Pancreas (tissue), 10 donors: ENCODE measurements at regions not wholly inside any gene's neighbourhood (a gene's known extent, or its start where the extent isn't known, plus 50 kb on each side); places are given as distances from the start of the nearest gene placed in this dataset.

Experiments used
- ATAC-seq, 4 donors: fragments of 200-7000 bp; cut with Tn5 transposase; one replicate each; pipeline versions ENCODE4 v1.8.0 to v1.9.1; 2020; ENCODE audit warnings: mild to moderate bottlenecking in 4 of 4, moderate library complexity in 4 of 4
- DNase-seq, 6 donors: peaks; one replicate each; pipeline ENCODE4 v3.0.0-alpha.2; 2020
- FAIRE-seq: peaks from 2 replicates; lab custom pipeline; 2012; peaks lifted over from hg19 to GRCh38; lab: Jason Lieb, UNC
- H3K27ac ChIP-seq, 4 donors: fragments of 200-600 bp; sonication (generic); 1 replicate in 3 of 4; 2 replicates in 1 of 4; pipeline versions ENCODE4 v1.5.0 to v1.8.0; 2020
- H3K27me3 ChIP-seq, 4 donors: fragments of 200-600 bp; one replicate each; pipeline ENCODE4 v1.8.0; 2021
- H3K36me3 ChIP-seq, 3 donors: fragments of 200-600 bp; sonication (generic) in 1 of 3; one replicate each; pipeline versions ENCODE4 v1.5.0 to v1.8.0; 2020 to 2021
- H3K4me1 ChIP-seq, 3 donors: fragments of 200-600 bp; one replicate each; pipeline ENCODE4 v1.8.0; 2021
- H3K4me3 ChIP-seq, 4 donors: fragments of 200-600 bp; sonication (generic) in 2 of 4; one replicate each; pipeline versions ENCODE4 v1.5.0 to v1.8.0; 2020 to 2021
- H3K9me3 ChIP-seq, 4 donors: fragments of 200-600 bp; one replicate each; pipeline ENCODE4 v1.8.0; 2021
- CTCF ChIP-seq, 4 donors: fragments of 200-600 bp; sonication (generic) in 3 of 4; IDR thresholded peaks; one replicate each; pipeline versions ENCODE4 v1.5.0 to v1.8.0; 2021; ENCODE audit warnings: antibody characterized with exemption in 4 of 4
- WGBS, 2 donors: extraction: QIAGEN DNeasy Blood & Tissue Kit; methylation state at CpG; one replicate each; pipeline ENCODE4 v1.1.7; 2013; 5-methylcytosine and 5-hydroxymethylcytosine counted together
- intact Hi-C, 3 donors: fragments of 100-400 bp; cut with DNase I; formaldehyde crosslinking; loops; one replicate each; pipeline versions ENCODE4 v1.11.1 to v1.14.2; 2022
- donor health status: healthy with polysubstance abuse.
- donor health status: DM: no; HTN: no; CAD: no; lungs with moderate emphysema.
- donor health status: DM: no; HTN: no; CAD: no.
- donor health status: control.
- donor health status: control.
- donor health status: Bipolar disorder and iron deficiency.
- donor health status: DM: yes; HTN: yes; CAD: no.
- donor health status: DM: no; HTN: no; CAD: no.
- donor health status: DM: no; HTN: no; CAD: no.
- donor health status: DM: yes; HTN: yes; CAD: no.

GRCh38 chr1:230011333-230012092 is 55.5 kb upstream of the GALNT2 start:
- Histone ChIP-seq H3K4me1 (no peaks in the 10 kb centered on the region), H3K27me3 (no peaks in the 10 kb centered on the region), H3K36me3 (no peaks in the 10 kb centered on the region), H3K27ac (no peak overlapping the region), H3K4me3 (no peak overlapping the region), H3K9me3 (no peaks in the 10 kb centered on the region)
- TF ChIP-seq CTCF (IDR thresholded peaks at IDR 0.05) = no peak
- DNase-seq (no peak), ATAC-seq (no peak), FAIRE-seq (no peak)
- intact Hi-C loops = no loop called here
- WGBS, 2 donors = 84 to 87% methylated on average over 6 of the region's 6 CpGs

GRCh38 chr1:230012093-230012393 is 55.0 kb upstream of the GALNT2 start:
- no peaks in the 10 kb centered on the region for H3K4me1 ChIP-seq
- intact Hi-C loops = no loop called here
- H3K4me3 ChIP-seq = no peak overlapping the region
- no peaks in the 10 kb centered on the region for H3K9me3 ChIP-seq
- ATAC-seq (no peak), DNase-seq (no peak), FAIRE-seq (no peak)
- TF ChIP-seq CTCF (IDR thresholded peaks at IDR 0.05) = no peak
- H3K36me3 ChIP-seq = no peaks in the 10 kb centered on the region
- no peaks in the 10 kb centered on the region for H3K27me3 ChIP-seq
- H3K27ac ChIP-seq = no peak overlapping the region

GRCh38 chr1:230012741-230013140 is 54.3 kb upstream of the GALNT2 start:
- H3K27ac ChIP-seq = no peak overlapping the region
- ATAC-seq = no peak
- FAIRE-seq = no peak
- intact Hi-C loops = no loop called here
- TF ChIP-seq CTCF (IDR thresholded peaks at IDR 0.05) = no peak
- no peaks in the 10 kb centered on the region for H3K36me3 ChIP-seq
- DNase-seq = no peak
- H3K9me3 ChIP-seq = no peaks in the 10 kb centered on the region
- 74 to 76% methylated on average over 5 of the region's 5 CpGs for WGBS, 2 donors
- H3K27me3 ChIP-seq = no peaks in the 10 kb centered on the region
- H3K4me1 ChIP-seq = no peaks in the 10 kb centered on the region
- H3K4me3 ChIP-seq = no peak overlapping the region

- Histone ChIP-seq H3K27ac (no peak overlapping the region), H3K9me3 (no peaks in the 10 kb centered on the region), H3K4me1 (no peaks in the 10 kb centered on the region), H3K36me3 (no peaks in the 10 kb centered on the region), H3K4me3 (no peak overlapping the region), H3K27me3 (no peaks in the 10 kb centered on the region)
- DNase-seq (no peak), FAIRE-seq (no peak), ATAC-seq (no peak)
- TF ChIP-seq CTCF (IDR thresholded peaks at IDR 0.05) = no peak
- 45 to 61% methylated on average over 5 of the region's 5 CpGs for WGBS, 2 donors
- intact Hi-C loops = no loop called here
Measured at GRCh38 chr1:230016159-230016558, 50.9 kb upstream of the GALNT2 start.
